Glutamatergic neuron (in vitro differentiated cells): ENCODE measurements at regions not wholly inside any gene's neighbourhood (a gene's known extent, or its start where the extent isn't known, plus 50 kb on each side); places are given as distances from the start of the nearest gene placed in this dataset.
A peak's percentile ranks its signal among the peaks of the same experiment; 100 is the strongest.

ENCODE experiments used
- DNase-seq: peaks from one replicate; pipeline ENCODE4 v3.0.0; 2022
- H3K27ac Mint-ChIP-seq: one replicate; pipeline ENCODE4 v1.8.0; 2020; ENCODE audit warnings: mild to moderate bottlenecking, mixed read lengths, inconsistent platforms; ENCODE audit not compliant: unreplicated experiment
- H3K27me3 Mint-ChIP-seq: one replicate; pipeline ENCODE4 v1.8.0; 2020; ENCODE audit warnings: mild to moderate bottlenecking, moderate library complexity, mixed read lengths, inconsistent platforms; ENCODE audit not compliant: unreplicated experiment
- H3K36me3 Mint-ChIP-seq: one replicate; pipeline ENCODE4 v1.8.0; 2020; ENCODE audit warnings: mild to moderate bottlenecking, mixed read lengths, inconsistent platforms; ENCODE audit not compliant: unreplicated experiment
- H3K4me1 Mint-ChIP-seq: one replicate; pipeline ENCODE4 v1.8.0; 2020; ENCODE audit warnings: mild to moderate bottlenecking, low read depth, mixed read lengths, inconsistent platforms; ENCODE audit not compliant: unreplicated experiment
- H3K4me3 Mint-ChIP-seq: one replicate; pipeline ENCODE4 v1.8.0; 2020; ENCODE audit warnings: mild to moderate bottlenecking, mixed read lengths, inconsistent platforms; ENCODE audit not compliant: unreplicated experiment
- H3K9me3 Mint-ChIP-seq: one replicate; pipeline ENCODE4 v1.8.0; 2020; ENCODE audit warnings: mild to moderate bottlenecking, moderate library complexity, mixed read lengths, inconsistent platforms; ENCODE audit not compliant: unreplicated experiment
- CTCF ChIP-seq: fragments of 200-600 bp; sonication (generic); IDR thresholded peaks from one replicate; pipeline ENCODE4 v1.5.0; 2021; ENCODE audit not compliant: partially characterized antibody, unreplicated experiment

- TF ChIP-seq CTCF: no peak
- no peak for DNase-seq
- Mint-ChIP-seq H3K4me1 (peaks cover 1% of the 10 kb centered on the region), H3K36me3 (no peaks in the 10 kb centered on the region), H3K27ac (no peak overlapping the region), H3K4me3 (no peak overlapping the region), H3K27me3 (no peaks in the 10 kb centered on the region), H3K9me3 (peaks cover 3% of the 10 kb centered on the region)
These were observed 1390.3 kb upstream of the NUDT12 start for GRCh38 chr5:104952876-104953275.

GRCh38 chr5:104951829-104952228, 1389.2 kb upstream of the NUDT12 start:
- Mint-ChIP-seq H3K4me3 (no peak overlapping the region), H3K27me3 (no peaks in the 10 kb centered on the region), H3K27ac (no peak overlapping the region), H3K4me1 (peaks cover 1% of the 10 kb centered on the region), H3K9me3 (peaks cover 3% of the 10 kb centered on the region), H3K36me3 (no peaks in the 10 kb centered on the region)
- peak; percentile 48 for DNase-seq
- no peak for TF ChIP-seq CTCF

GRCh38 chr5:104947076-104947475, 1384.5 kb upstream of the NUDT12 start:
- no peak for DNase-seq
- Mint-ChIP-seq H3K36me3 (no peaks in the 10 kb centered on the region), H3K4me3 (no peak overlapping the region), H3K27ac (no peak overlapping the region), H3K9me3 (no peaks in the 10 kb centered on the region), H3K4me1 (peaks cover 4% of the 10 kb centered on the region), H3K27me3 (no peaks in the 10 kb centered on the region)
- no peak for TF ChIP-seq CTCF

GRCh38 chr5:104942735-104943134, 1380.1 kb upstream of the NUDT12 start:
- Mint-ChIP-seq H3K4me3 (no peak overlapping the region), H3K9me3 (no peaks in the 10 kb centered on the region)
- DNase-seq: no peak

More at GRCh38 chr5:104942735-104943134, 1380.1 kb upstream of the NUDT12 start:
- Mint-ChIP-seq H3K4me1 (peaks cover 9% of the 10 kb centered on the region), H3K27me3 (no peaks in the 10 kb centered on the region), H3K36me3 (no peaks in the 10 kb centered on the region), H3K27ac (no peak overlapping the region)
- no peak for TF ChIP-seq CTCF
